LNCaP clone FGC (cell line): ENCODE measurements at regions not wholly inside any gene's neighbourhood (a gene's known extent, or its start where the extent isn't known, plus 50 kb on each side); places are given as distances from the start of the nearest gene placed in this dataset.

ENCODE experiments used
- DNase-seq: peaks from one replicate; pipeline ENCODE4 v3.0.0-alpha.2; 2011; ENCODE audit warnings: low read depth
- H3K4me3 ChIP-seq: 2 replicates; pipeline ENCODE4 v1.5.1; 2011; ENCODE audit warnings: mild to moderate bottlenecking, low read depth, low read length, control low read depth
- CTCF ChIP-seq: IDR thresholded peaks from 2 replicates; pipeline ENCODE4 v1.5.1; 2012; ENCODE audit warnings: mild to moderate bottlenecking; ENCODE audit not compliant: control insufficient read depth, insufficient read depth; ENCODE audit errors: extremely low read depth

- no peak for DNase-seq
Observed at GRCh38 chr6:100182313-100182712, 188.3 kb upstream of the MCHR2 start.

GRCh38 chr6:100181309-100181708, 187.3 kb upstream of the MCHR2 start:
- no peak for TF ChIP-seq CTCF
- no peak for DNase-seq
- no peak overlapping the region for H3K4me3 ChIP-seq

More at GRCh38 chr6:100182313-100182712, 188.3 kb upstream of the MCHR2 start:
- TF ChIP-seq CTCF: no peak
- no peak overlapping the region for H3K4me3 ChIP-seq

- TF ChIP-seq CTCF: no peak
- H3K4me3 ChIP-seq: no peak overlapping the region
- DNase-seq: no peak
Observed at GRCh38 chr6:100179576-100179975, 185.6 kb upstream of the MCHR2 start.

GRCh38 chr6:100177956-100178355, 183.9 kb upstream of the MCHR2 start:
- no peak for DNase-seq
- no peak for TF ChIP-seq CTCF
- no peak overlapping the region for H3K4me3 ChIP-seq

- TF ChIP-seq CTCF: no peak
- no peak overlapping the region for H3K4me3 ChIP-seq
- no peak for DNase-seq
Observed at GRCh38 chr6:100176951-100177710, 183.1 kb upstream of the MCHR2 start.

- H3K4me3 ChIP-seq: no peak overlapping the region
- peak; percentile 54 for TF ChIP-seq CTCF
- DNase-seq: peak; percentile 13
Observed at GRCh38 chr6:100176311-100176950, 182.4 kb upstream of the MCHR2 start.
